H1 (cell line): ENCODE measurements at regions not wholly inside any gene's neighbourhood (a gene's known extent, or its start where the extent isn't known, plus 50 kb on each side); places are given as distances from the start of the nearest gene placed in this dataset.

Experiments used
- CBX5 ChIP-seq: fragments of 300-800, 300-1000 bp; sonication (generic); IDR thresholded peaks from 2 replicates; pipeline ENCODE4 v1.7.1; 2016; ENCODE audit warnings: antibody characterized with exemption, low read length, low read depth
- CREB1 ChIP-seq: IDR thresholded peaks from 2 replicates; pipeline ENCODE4 v1.6.1; 2012; ENCODE audit warnings: inconsistent platforms
- CTCF ChIP-seq, 3 experiments: IDR thresholded peaks; 1 replicate in 2 of 3; 2 replicates in 1 of 3; pipeline versions ENCODE4 v1.5.1 to v1.6.1; 2011; ENCODE audit warnings: low read length in 3 of 3, mild to moderate bottlenecking in 3 of 3, inconsistent platforms in 2 of 3, low read depth in 1 of 3, moderate library complexity in 1 of 3; ENCODE audit not compliant: insufficient read depth in 1 of 3; ENCODE audit errors: control extremely low read depth in 1 of 3
- EP300 ChIP-seq, 2 experiments: IDR thresholded peaks; 1 replicate in 1 of 2; 2 replicates in 1 of 2; pipeline ENCODE4 v1.6.1; 2011 to 2012; ENCODE audit warnings: low read depth in 2 of 2, low read length in 2 of 2, mild to moderate bottlenecking in 2 of 2, borderline replicate concordance in 1 of 2, inconsistent platforms in 1 of 2, moderate library complexity in 1 of 2
- EZH2 ChIP-seq: fragments of 200-600 bp; sonication (generic); IDR thresholded peaks from 2 replicates; pipeline ENCODE4 v1.7.1; 2012; ENCODE audit warnings: low read depth, mild to moderate bottlenecking, moderate library complexity, low read length, inconsistent platforms; ENCODE audit not compliant: severe bottlenecking
- JUN ChIP-seq: IDR thresholded peaks from 2 replicates; pipeline ENCODE4 v1.6.1; 2011; ENCODE audit warnings: low read depth, mild to moderate bottlenecking, improper control_type of control experiment, low read length
- SAP30 ChIP-seq: fragments of 300-600 bp; sonication (generic); IDR thresholded peaks from 2 replicates; pipeline ENCODE4 v1.7.1; 2012; ENCODE audit warnings: low read length, moderate library complexity, mild to moderate bottlenecking, inconsistent platforms; ENCODE audit not compliant: insufficient read depth, insufficient replicate concordance
- TAF1 ChIP-seq: IDR thresholded peaks from 2 replicates; pipeline ENCODE4 v1.6.1; 2011; ENCODE audit warnings: mild to moderate bottlenecking, low read depth, low read length
- USF2 ChIP-seq: IDR thresholded peaks from 2 replicates; pipeline ENCODE4 v1.6.1; 2011; ENCODE audit warnings: low read length, improper control_type of control experiment
- TF ChIP-seq, protein P1 (sequence below): IDR thresholded peaks from 2 replicates; pipeline ENCODE4 v1.6.1; 2012; ENCODE audit warnings: inconsistent platforms

- TF ChIP-seq CREB1 (no peak), EP300 (IDR thresholded peaks at IDR 0.05; ENCODE audit: borderline replicate concordance in 1 of 2, low read depth in 2 of 2, low read length in 2 of 2) (no peak), CTCF (IDR thresholded peaks at IDR 0.05; ENCODE audit: control extremely low read depth in 1 of 3, insufficient read depth in 1 of 3, low read depth in 1 of 3, low read length in 3 of 3) (no peak), SAP30 (no peak), TAF1 (no peak), CBX5 (no peak), USF2 (no peak), JUN (no peak), EZH2 (no peak)
- TF ChIP-seq, protein P1, sequence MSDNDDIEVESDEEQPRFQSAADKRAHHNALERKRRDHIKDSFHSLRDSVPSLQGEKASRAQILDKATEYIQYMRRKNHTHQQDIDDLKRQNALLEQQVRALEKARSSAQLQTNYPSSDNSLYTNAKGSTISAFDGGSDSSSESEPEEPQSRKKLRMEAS: no peak
Measured at GRCh38 chr12:19755136-19755535, 315.8 kb downstream of the AEBP2 start.
